Sigmoid colon (tissue), 6 donors: ENCODE measurements at regions not wholly inside any gene's neighbourhood (a gene's known extent, or its start where the extent isn't known, plus 50 kb on each side); places are given as distances from the start of the nearest gene placed in this dataset.

Source experiments
- DNase-seq: peaks from one replicate; pipeline ENCODE4 v3.0.0-alpha.2; 2019
- H3K27ac ChIP-seq, 4 donors: fragments of 200-600 bp; sonication (generic); one replicate each; pipeline ENCODE4 v1.5.1; 2016 to 2019; ENCODE audit warnings: mild to moderate bottlenecking in 1 of 4
- H3K27me3 ChIP-seq, 3 donors: fragments of 200-600 bp; sonication (generic); one replicate each; pipeline ENCODE4 v1.5.1; 2019; ENCODE audit warnings: mild to moderate bottlenecking in 1 of 3
- H3K36me3 ChIP-seq, 4 donors: fragments of 200-600 bp; sonication (generic); one replicate each; pipeline ENCODE4 v1.5.1; 2016 to 2019
- H3K4me1 ChIP-seq, 4 donors: fragments of 200-600 bp; sonication (generic); one replicate each; pipeline ENCODE4 v1.5.1; 2017 to 2019
- H3K4me3 ChIP-seq, 4 donors: fragments of 200-600 bp; sonication (generic); one replicate each; pipeline ENCODE4 v1.5.1; 2017 to 2019; ENCODE audit warnings: mild to moderate bottlenecking in 2 of 4, moderate library complexity in 1 of 4
- H3K9me3 ChIP-seq, 4 donors: fragments of 200-600 bp in 3 of 4; sonication (generic) in 3 of 4; one replicate each; pipeline versions ENCODE4 v1.5.1 to v1.6.1; 2013 to 2019
- CTCF ChIP-seq, 4 experiments: fragments of 450-650 bp in 3 of 4; fragments of 200-600 bp in 1 of 4; IDR thresholded peaks; one replicate each; pipeline ENCODE4 v1.5.1; 2016 to 2019; ENCODE audit warnings: antibody characterized with exemption in 4 of 4, mild to moderate bottlenecking in 3 of 4, moderate library complexity in 2 of 4
- EP300 ChIP-seq, 4 donors: sonication (generic); formaldehyde crosslinking; IDR thresholded peaks; one replicate each; pipeline ENCODE4 v1.6.1; 2017; ENCODE audit warnings: antibody characterized with exemption in 4 of 4
- POLR2A ChIP-seq, 2 donors: fragments of 450-650 bp; IDR thresholded peaks; one replicate each; pipeline ENCODE4 v1.6.1; 2016; ENCODE audit warnings: antibody characterized with exemption in 2 of 2, mild to moderate bottlenecking in 2 of 2, moderate library complexity in 2 of 2
- POLR2AphosphoS5 ChIP-seq, 4 donors: sonication (generic); formaldehyde crosslinking; IDR thresholded peaks; one replicate each; pipeline ENCODE4 v1.6.1; 2017; ENCODE audit warnings: antibody characterized with exemption in 4 of 4
- WGBS, 2 donors: extraction: QIAGEN DNeasy Blood & Tissue Kit; methylation state at CpG; one replicate each; pipeline ENCODE4 v1.1.7; 2013; 5-methylcytosine and 5-hydroxymethylcytosine counted together
- intact Hi-C: fragments of 100-400 bp; cut with DNase I; formaldehyde crosslinking; loops from one replicate; pipeline ENCODE4 v1.15.1; 2023
- donor health status: healthy with polysubstance abuse.
- donor health status: healthy.

- WGBS, 2 donors: 87% methylated on average over 2 of the region's 2 CpGs
- H3K36me3 ChIP-seq: no peaks in the 10 kb centered on the region
- no peaks in the 10 kb centered on the region for H3K9me3 ChIP-seq
- H3K4me3 ChIP-seq: no peak overlapping the region
- H3K27me3 ChIP-seq: no peaks in the 10 kb centered on the region
- H3K4me1 ChIP-seq: no peaks in the 10 kb centered on the region
- no peak overlapping the region for H3K27ac ChIP-seq
- no peak for TF ChIP-seq POLR2AphosphoS5 (IDR thresholded peaks at IDR 0.05)
- TF ChIP-seq POLR2A (IDR thresholded peaks at IDR 0.05): no peak
- no peak for DNase-seq
- intact Hi-C loops: no loop called here
These were observed 481.6 kb downstream of the IRS1 start for GRCh38 chr2:226317970-226318369.

DNA sequence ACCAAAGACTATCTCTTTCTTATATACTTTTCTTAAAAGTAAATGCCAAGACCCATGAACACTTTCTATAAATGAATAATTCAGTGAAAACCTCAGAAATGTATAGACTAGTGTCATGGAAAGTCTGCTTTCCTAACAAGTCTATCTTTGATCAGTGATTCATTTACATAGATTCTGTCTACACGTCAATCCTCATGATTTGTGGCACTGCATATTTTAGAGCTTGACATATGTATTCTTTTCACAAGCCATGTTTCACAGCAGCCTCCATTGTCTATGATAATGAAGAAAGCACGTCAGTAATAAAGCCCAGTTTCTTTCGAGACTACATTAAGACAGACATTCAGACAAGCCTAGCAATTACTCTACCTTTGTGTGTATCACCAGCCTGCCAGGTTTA, 486.6 kb downstream of the IRS1 start:
- Histone ChIP-seq H3K9me3 (no peaks in the 10 kb centered on the region), H3K36me3 (no peaks in the 10 kb centered on the region), H3K4me3 (no peak overlapping the region), H3K27ac (no peak overlapping the region), H3K27me3 (no peaks in the 10 kb centered on the region), H3K4me1 (peaks cover 0 to 25% (median 15%) of the 10 kb centered on the region in 4 donors)
- 89 to 92% methylated on average over 3 of the region's 3 CpGs for WGBS, 2 donors
- DNase-seq: no peak
- intact Hi-C loops: no loop called here
- TF ChIP-seq EP300 (IDR thresholded peaks at IDR 0.05) (no peak), CTCF (IDR thresholded peaks at IDR 0.05) (no peak)

DNA sequence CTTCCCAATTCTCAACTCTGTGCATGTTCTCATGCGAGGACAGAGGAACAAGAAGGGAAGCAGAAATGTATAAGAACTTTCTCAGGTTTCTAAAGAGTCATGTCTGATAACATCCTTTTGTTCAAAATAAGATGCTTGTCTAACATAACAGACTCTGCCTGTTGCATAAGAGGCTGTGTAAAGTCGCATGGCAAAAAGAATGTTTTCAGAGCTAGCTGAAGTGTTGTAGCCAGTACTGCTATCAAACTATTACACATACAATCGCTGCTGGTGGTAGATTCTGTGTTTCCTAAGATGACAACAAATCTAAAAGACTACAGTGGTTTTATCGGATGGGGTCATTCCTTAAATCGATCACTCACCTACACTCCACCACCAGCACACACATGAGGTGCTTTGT, 487.5 kb downstream of the IRS1 start:
- DNase-seq: no peak
- no peaks in the 10 kb centered on the region for H3K36me3 ChIP-seq
- H3K9me3 ChIP-seq: no peaks in the 10 kb centered on the region

GRCh38 chr2:226310146-226310545, 489.5 kb downstream of the IRS1 start:
- 67 to 68% methylated on average over 6 of the region's 6 CpGs for WGBS, 2 donors
- DNase-seq: no peak
- intact Hi-C loops: no loop called here

More for the DNA sequence above, 487.5 kb downstream of the IRS1 start:
- TF ChIP-seq POLR2A (IDR thresholded peaks at IDR 0.05): no peak
- no peak for TF ChIP-seq POLR2AphosphoS5 (IDR thresholded peaks at IDR 0.05)
- no peak for TF ChIP-seq CTCF (IDR thresholded peaks at IDR 0.05)
- TF ChIP-seq EP300 (IDR thresholded peaks at IDR 0.05): no peak
- Histone ChIP-seq H3K27ac (no peak overlapping the region), H3K4me3 (no peak overlapping the region), H3K27me3 (no peaks in the 10 kb centered on the region), H3K4me1 (peaks cover 0 to 25% (median 15%) of the 10 kb centered on the region in 4 donors)
- 91 to 93% methylated on average over 5 of the region's 5 CpGs for WGBS, 2 donors
- intact Hi-C loops: no loop called here

DNA sequence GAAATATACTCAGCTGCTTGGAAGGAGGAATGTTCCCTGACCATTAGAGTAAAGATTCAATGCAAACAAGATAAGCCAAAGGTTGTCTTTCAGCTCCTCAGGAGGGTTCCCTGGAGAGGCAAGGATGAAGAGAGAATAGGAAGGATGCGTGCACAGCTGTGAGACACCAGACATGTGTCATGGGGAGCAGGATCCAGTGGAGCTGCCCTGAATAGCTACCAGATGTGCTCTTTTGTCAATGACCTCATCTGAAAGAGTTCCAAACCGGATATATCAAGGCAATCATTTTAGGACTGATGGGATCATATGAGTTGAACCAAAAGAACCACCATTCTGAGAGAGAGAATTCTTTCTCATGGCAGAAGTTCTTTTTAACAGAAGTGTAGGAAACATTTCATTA, 490.6 kb downstream of the IRS1 start:
- 78 to 81% methylated on average over 2 of the region's 2 CpGs for WGBS, 2 donors

More at GRCh38 chr2:226310146-226310545, 489.5 kb downstream of the IRS1 start:
- Histone ChIP-seq H3K36me3 (no peaks in the 10 kb centered on the region), H3K27ac (peak overlapping the region in 1 of 4 donors; percentile 18), H3K4me3 (no peak overlapping the region), H3K4me1 (peaks cover 0 to 25% (median 15%) of the 10 kb centered on the region in 4 donors), H3K27me3 (no peaks in the 10 kb centered on the region), H3K9me3 (no peaks in the 10 kb centered on the region)
- TF ChIP-seq POLR2AphosphoS5 (IDR thresholded peaks at IDR 0.05): no peak
- no peak for TF ChIP-seq CTCF (IDR thresholded peaks at IDR 0.05)
- TF ChIP-seq EP300 (IDR thresholded peaks at IDR 0.05): no peak
- TF ChIP-seq POLR2A (IDR thresholded peaks at IDR 0.05): no peak

More for the DNA sequence above, 490.6 kb downstream of the IRS1 start:
- no peaks in the 10 kb centered on the region for H3K9me3 ChIP-seq
- no peak overlapping the region for H3K4me3 ChIP-seq
- H3K36me3 ChIP-seq: no peaks in the 10 kb centered on the region
- H3K27ac ChIP-seq: peak overlapping the region in 1 of 4 donors; percentile 3
- TF ChIP-seq CTCF (IDR thresholded peaks at IDR 0.05): no peak
- no peak for TF ChIP-seq POLR2A (IDR thresholded peaks at IDR 0.05)
- no peak for TF ChIP-seq POLR2AphosphoS5 (IDR thresholded peaks at IDR 0.05)
- TF ChIP-seq EP300 (IDR thresholded peaks at IDR 0.05): no peak
- peaks cover 0 to 25% (median 15%) of the 10 kb centered on the region in 4 donors for H3K4me1 ChIP-seq
- intact Hi-C loops: loop anchor here (1.0 kb wide), 1 partner anchor 10 kb away; no protein-coding TSS in a partner anchor
- no peak for DNase-seq
- no peaks in the 10 kb centered on the region for H3K27me3 ChIP-seq
